ENCODE measurements at regions not wholly inside any gene's neighbourhood (a gene's known extent, or its start where the extent isn't known, plus 50 kb on each side); places are given as distances from the start of the nearest gene placed in this dataset.

DNA sequence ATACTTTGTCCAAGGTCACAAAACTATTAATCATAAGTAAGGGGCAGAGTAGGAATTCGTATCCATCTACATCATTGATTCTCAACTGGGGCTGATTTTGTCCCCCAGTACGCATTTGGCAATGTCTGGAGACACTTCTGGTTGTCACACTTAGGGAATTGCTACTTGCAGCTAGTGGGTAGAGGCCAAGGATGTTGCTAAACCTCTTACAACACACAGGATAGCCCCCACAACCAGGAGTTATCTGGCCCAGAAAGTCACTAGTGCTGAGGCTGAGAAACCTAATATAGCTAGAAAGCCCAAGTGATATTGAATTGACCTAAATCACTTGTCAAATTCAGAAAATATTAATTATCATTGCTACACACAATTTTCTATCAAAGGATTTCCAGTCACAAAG is 120.4 kb upstream of the ABCA1 start:
- CTCF ChIA-PET = no interaction called here
- H3K9me3 ChIP-seq (ENCODE audit: control insufficient read depth, insufficient read depth, low read depth, low read length) = no peaks in the 10 kb centered on the region

DNA sequence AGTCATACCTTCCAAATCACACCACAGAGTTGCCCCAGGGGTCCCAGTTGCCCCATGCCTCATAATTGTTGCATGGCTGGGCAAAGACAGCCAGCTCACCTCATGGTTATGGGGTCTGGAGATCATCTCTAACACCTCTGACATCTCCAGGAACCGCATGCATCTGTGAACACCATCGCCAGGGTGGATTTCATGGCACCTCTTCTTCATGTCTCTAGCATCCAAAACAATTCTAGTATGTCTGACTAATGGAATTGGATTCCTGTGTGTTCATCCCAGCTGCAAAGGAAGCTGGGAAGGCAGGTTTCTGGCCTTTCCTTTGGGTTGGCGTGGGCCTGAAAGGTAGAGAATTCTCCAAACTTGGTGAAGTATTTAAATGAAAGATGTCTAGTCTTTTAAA is 122.3 kb upstream of the ABCA1 start:
- TF ChIP-seq ZNF701 (tag by site-specific recombination; IDR thresholded peaks at IDR 0.05) (no peak), ZNF174 (tag by site-specific recombination; IDR thresholded peaks at IDR 0.05) (no peak), TCF7L2 (IDR thresholded peaks at IDR 0.05; ENCODE audit: borderline replicate concordance, low read depth, low read length) (no peak), KLF7 (tag by site-specific recombination; IDR thresholded peaks at IDR 0.05; ENCODE audit: borderline replicate concordance) (no peak), SALL2 (tag by site-specific recombination; IDR thresholded peaks at IDR 0.05; ENCODE audit: borderline replicate concordance) (no peak), ZSCAN30 (tag by site-specific recombination; IDR thresholded peaks at IDR 0.05) (no peak), ZNF121 (tag by site-specific recombination; IDR thresholded peaks at IDR 0.05) (no peak), YY2 (tag by site-specific recombination; IDR thresholded peaks at IDR 0.05) (no peak)
- TF ChIP-seq, protein P1, sequence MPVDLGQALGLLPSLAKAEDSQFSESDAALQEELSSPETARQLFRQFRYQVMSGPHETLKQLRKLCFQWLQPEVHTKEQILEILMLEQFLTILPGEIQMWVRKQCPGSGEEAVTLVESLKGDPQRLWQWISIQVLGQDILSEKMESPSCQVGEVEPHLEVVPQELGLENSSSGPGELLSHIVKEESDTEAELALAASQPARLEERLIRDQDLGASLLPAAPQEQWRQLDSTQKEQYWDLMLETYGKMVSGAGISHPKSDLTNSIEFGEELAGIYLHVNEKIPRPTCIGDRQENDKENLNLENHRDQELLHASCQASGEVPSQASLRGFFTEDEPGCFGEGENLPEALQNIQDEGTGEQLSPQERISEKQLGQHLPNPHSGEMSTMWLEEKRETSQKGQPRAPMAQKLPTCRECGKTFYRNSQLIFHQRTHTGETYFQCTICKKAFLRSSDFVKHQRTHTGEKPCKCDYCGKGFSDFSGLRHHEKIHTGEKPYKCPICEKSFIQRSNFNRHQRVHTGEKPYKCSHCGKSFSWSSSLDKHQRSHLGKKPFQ (tag by site-specific recombination; IDR thresholded peaks at IDR 0.05) = no peak
- TF ChIP-seq, protein P2, sequence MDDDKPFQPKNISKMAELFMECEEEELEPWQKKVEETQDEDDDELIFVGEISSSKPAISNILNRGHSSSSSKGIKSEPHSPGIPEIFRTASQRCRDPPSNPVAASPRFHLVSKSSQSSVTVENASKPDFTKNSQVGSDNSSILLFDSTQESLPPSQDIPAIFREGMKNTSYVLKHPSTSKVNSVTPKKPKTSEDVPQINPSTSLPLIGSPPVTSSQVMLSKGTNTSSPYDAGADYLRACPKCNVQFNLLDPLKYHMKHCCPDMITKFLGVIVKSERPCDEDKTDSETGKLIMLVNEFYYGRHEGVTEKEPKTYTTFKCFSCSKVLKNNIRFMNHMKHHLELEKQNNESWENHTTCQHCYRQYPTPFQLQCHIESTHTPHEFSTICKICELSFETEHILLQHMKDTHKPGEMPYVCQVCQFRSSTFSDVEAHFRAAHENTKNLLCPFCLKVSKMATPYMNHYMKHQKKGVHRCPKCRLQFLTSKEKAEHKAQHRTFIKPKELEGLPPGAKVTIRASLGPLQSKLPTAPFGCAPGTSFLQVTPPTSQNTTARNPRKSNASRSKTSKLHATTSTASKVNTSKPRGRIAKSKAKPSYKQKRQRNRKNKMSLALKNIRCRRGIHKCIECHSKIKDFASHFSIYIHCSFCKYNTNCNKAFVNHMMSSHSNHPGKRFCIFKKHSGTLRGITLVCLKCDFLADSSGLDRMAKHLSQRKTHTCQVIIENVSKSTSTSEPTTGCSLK (tag by site-specific recombination; IDR thresholded peaks at IDR 0.05) = no peak
- Histone ChIP-seq H3K36me3 (ENCODE audit: control insufficient read depth in 2 of 2, insufficient read depth in 1 of 2, low read length in 2 of 2) (no peaks in the 10 kb centered on the region), H3K4me1 (ENCODE audit: control insufficient read depth, insufficient read depth, low read length) (no peaks in the 10 kb centered on the region), H3K9me3 (ENCODE audit: control insufficient read depth, insufficient read depth, low read depth, low read length) (no peaks in the 10 kb centered on the region), H3K4me3 (ENCODE audit: low read depth, low read length) (no peak overlapping the region), H3K27ac (ENCODE audit: extremely low read depth, low read depth, low read length) (no peak overlapping the region)
- ChIA-PET CTCF (interaction anchor here (1.6 kb wide), 1 partner anchor 28 kb away, joined by 3 read pairs; no protein-coding TSS in a partner anchor), POLR2A (interaction anchor here (0.6 to 1.8 kb wide), 2 partner anchors 14 to 127 kb away, joined by 4 to 5 read pairs; no protein-coding TSS in a partner anchor)

More for the DNA sequence above, 120.4 kb upstream of the ABCA1 start:
- no peak for TF ChIP-seq ZNF433 (tag by site-specific recombination; IDR thresholded peaks at IDR 0.05; ENCODE audit: low read depth)
- TF ChIP-seq, protein P3, sequence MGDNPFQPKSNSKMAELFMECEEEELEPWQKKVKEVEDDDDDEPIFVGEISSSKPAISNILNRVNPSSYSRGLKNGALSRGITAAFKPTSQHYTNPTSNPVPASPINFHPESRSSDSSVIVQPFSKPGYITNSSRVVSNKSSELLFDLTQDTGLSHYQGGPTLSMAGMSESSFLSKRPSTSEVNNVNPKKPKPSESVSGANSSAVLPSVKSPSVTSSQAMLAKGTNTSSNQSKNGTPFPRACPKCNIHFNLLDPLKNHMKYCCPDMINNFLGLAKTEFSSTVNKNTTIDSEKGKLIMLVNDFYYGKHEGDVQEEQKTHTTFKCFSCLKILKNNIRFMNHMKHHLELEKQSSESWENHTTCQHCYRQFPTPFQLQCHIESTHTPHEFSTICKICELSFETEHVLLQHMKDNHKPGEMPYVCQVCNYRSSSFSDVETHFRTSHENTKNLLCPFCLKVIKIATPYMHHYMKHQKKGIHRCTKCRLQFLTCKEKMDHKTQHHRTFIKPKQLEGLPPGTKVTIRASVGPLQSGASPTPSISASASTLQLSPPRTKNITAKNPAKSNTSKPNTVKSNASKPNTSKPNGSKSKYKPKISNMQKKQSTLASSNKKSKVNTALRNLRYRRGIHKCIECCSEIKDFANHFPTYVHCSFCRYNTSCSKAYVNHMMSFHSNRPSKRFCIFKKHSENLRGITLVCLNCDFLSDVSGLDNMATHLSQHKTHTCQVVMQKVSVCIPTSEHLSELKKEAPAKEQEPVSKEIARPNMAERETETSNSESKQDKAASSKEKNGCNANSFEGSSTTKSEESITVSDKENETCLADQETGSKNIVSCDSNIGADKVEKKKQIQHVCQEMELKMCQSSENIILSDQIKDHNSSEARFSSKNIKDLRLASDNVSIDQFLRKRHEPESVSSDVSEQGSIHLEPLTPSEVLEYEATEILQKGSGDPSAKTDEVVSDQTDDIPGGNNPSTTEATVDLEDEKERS (tag by site-specific recombination; IDR thresholded peaks at IDR 0.05) = no peak
- TF ChIP-seq, protein P4, sequence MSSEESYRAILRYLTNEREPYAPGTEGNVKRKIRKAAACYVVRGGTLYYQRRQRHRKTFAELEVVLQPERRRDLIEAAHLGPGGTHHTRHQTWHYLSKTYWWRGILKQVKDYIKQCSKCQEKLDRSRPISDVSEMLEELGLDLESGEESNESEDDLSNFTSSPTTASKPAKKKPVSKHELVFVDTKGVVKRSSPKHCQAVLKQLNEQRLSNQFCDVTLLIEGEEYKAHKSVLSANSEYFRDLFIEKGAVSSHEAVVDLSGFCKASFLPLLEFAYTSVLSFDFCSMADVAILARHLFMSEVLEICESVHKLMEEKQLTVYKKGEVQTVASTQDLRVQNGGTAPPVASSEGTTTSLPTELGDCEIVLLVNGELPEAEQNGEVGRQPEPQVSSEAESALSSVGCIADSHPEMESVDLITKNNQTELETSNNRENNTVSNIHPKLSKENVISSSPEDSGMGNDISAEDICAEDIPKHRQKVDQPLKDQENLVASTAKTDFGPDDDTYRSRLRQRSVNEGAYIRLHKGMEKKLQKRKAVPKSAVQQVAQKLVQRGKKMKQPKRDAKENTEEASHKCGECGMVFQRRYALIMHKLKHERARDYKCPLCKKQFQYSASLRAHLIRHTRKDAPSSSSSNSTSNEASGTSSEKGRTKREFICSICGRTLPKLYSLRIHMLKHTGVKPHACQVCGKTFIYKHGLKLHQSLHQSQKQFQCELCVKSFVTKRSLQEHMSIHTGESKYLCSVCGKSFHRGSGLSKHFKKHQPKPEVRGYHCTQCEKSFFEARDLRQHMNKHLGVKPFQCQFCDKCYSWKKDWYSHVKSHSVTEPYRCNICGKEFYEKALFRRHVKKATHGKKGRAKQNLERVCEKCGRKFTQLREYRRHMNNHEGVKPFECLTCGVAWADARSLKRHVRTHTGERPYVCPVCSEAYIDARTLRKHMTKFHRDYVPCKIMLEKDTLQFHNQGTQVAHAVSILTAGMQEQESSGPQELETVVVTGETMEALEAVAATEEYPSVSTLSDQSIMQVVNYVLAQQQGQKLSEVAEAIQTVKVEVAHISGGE (tag by site-specific recombination; conservative IDR thresholded peaks at IDR 0.05; ENCODE audit: low read depth) = no peak
- no peaks in the 10 kb centered on the region for H3K36me3 ChIP-seq (ENCODE audit: control insufficient read depth in 2 of 2, insufficient read depth in 1 of 2, low read length in 2 of 2)
- no peak overlapping the region for H3K27ac ChIP-seq (ENCODE audit: extremely low read depth, low read depth, low read length)
- POLR2A ChIA-PET = no interaction called here
- H3K4me1 ChIP-seq (ENCODE audit: control insufficient read depth, insufficient read depth, low read length) = no peaks in the 10 kb centered on the region
- no peak overlapping the region for H3K4me3 ChIP-seq (ENCODE audit: low read depth, low read length)
